Neural cell (in vitro differentiated cells): ENCODE measurements at regions not wholly inside any gene's neighbourhood (a gene's known extent, or its start where the extent isn't known, plus 50 kb on each side); places are given as distances from the start of the nearest gene placed in this dataset.

ENCODE experiments used
- H2AFZ ChIP-seq: fragments of 200-600, 300-800 bp; sonication (generic), shearing (Covaris generic); 2 replicates; pipeline ENCODE4 v1.6.0; 2014; ENCODE audit warnings: low read depth, mild to moderate bottlenecking, antibody characterized with exemption, low read length, moderate library complexity
- H3F3A ChIP-seq: fragments of 200-600 bp; shearing (Covaris generic); 2 replicates; pipeline ENCODE4 v1.6.1; 2016; ENCODE audit warnings: mild to moderate bottlenecking, moderate library complexity, mixed read lengths, antibody characterized with exemption, low read length; ENCODE audit not compliant: insufficient read depth, poor library complexity, severe bottlenecking
- H3K27ac ChIP-seq: fragments of 200-600, 300-800 bp; sonication (generic), shearing (Covaris generic); 2 replicates; pipeline ENCODE4 v1.5.1; 2014; ENCODE audit warnings: mild to moderate bottlenecking, low read length, moderate library complexity
- H3K27me3 ChIP-seq: fragments of 300-800, 200-600 bp; sonication (generic), shearing (Covaris generic); 2 replicates; pipeline ENCODE4 v1.6.0; 2014; ENCODE audit warnings: mild to moderate bottlenecking, low read depth, low read length, moderate library complexity; ENCODE audit not compliant: insufficient read depth
- H3K36me3 ChIP-seq: fragments of 300-800, 200-600 bp; sonication (generic), shearing (Covaris generic); 2 replicates; pipeline ENCODE4 v1.5.1; 2014; ENCODE audit warnings: mild to moderate bottlenecking, antibody characterized with exemption, low read length, moderate library complexity; ENCODE audit not compliant: insufficient read depth
- H3K4me2 ChIP-seq: fragments of 300-800, 200-600 bp; sonication (generic), shearing (Covaris generic); 2 replicates; pipeline ENCODE4 v1.6.0; 2014; ENCODE audit warnings: mild to moderate bottlenecking, low read length
- H3K4me3 ChIP-seq: fragments of 300-800, 200-600 bp; sonication (generic), shearing (Covaris generic); 2 replicates; pipeline ENCODE4 v1.5.1; 2014; ENCODE audit warnings: mild to moderate bottlenecking, low read length, moderate library complexity
- H3K79me2 ChIP-seq: fragments of 200-600 bp; shearing (Covaris generic); replicated peaks from 2 replicates; pipeline ENCODE4 v1.6.0; 2014; ENCODE audit warnings: mild to moderate bottlenecking, low read length, moderate library complexity; ENCODE audit not compliant: insufficient read depth
- H3K9ac ChIP-seq: fragments of 300-800, 200-600 bp; sonication (generic), shearing (Covaris generic); 2 replicates; pipeline ENCODE4 v1.6.1; 2016; ENCODE audit warnings: mild to moderate bottlenecking, low read length, mixed read lengths
- H3K9me2 ChIP-seq: fragments of 200-600 bp; shearing (Covaris generic); 2 replicates; pipeline ENCODE4 v1.6.1; 2016; ENCODE audit warnings: mild to moderate bottlenecking, low read length, mixed read lengths; ENCODE audit not compliant: insufficient read depth
- H3K9me3 ChIP-seq: fragments of 200-600, 300-800 bp; sonication (generic), shearing (Covaris generic); 2 replicates; pipeline ENCODE4 v1.6.1; 2016; ENCODE audit warnings: mild to moderate bottlenecking, mixed run types, low read length, moderate library complexity, mixed read lengths
- H4K20me1 ChIP-seq: fragments of 200-600 bp; shearing (Covaris generic); 2 replicates; pipeline ENCODE4 v1.6.1; 2016; ENCODE audit warnings: mild to moderate bottlenecking, mixed run types; ENCODE audit not compliant: insufficient read depth
- CTCF ChIP-seq: fragments of 450-650 bp; IDR thresholded peaks from 2 replicates; pipeline ENCODE4 v1.5.1; 2014; ENCODE audit warnings: antibody characterized with exemption, mild to moderate bottlenecking, moderate library complexity; ENCODE audit not compliant: poor library complexity, severe bottlenecking
- EP300 ChIP-seq: fragments of 450-650 bp; conservative IDR thresholded peaks from 2 replicates; pipeline ENCODE4 v1.6.1; 2014; ENCODE audit warnings: antibody characterized with exemption, mild to moderate bottlenecking, moderate library complexity; ENCODE audit not compliant: poor library complexity, severe bottlenecking
- EZH2 ChIP-seq: fragments of 200-600, 300-800 bp; shearing (Covaris generic), sonication (generic); IDR thresholded peaks from 2 replicates; pipeline ENCODE4 v1.6.1; 2014; ENCODE audit warnings: antibody characterized with exemption, low read length, borderline replicate concordance, mild to moderate bottlenecking; ENCODE audit not compliant: insufficient read depth, poor library complexity, severe bottlenecking
- MXI1 ChIP-seq: fragments of 450-650 bp; conservative IDR thresholded peaks from 2 replicates; pipeline ENCODE4 v1.6.1; 2014; ENCODE audit warnings: antibody characterized with exemption, mild to moderate bottlenecking; ENCODE audit not compliant: poor library complexity, severe bottlenecking
- POLR2AphosphoS5 ChIP-seq: IDR thresholded peaks from 2 replicates; pipeline ENCODE4 v1.6.1; 2012
- RAD21 ChIP-seq: fragments of 450-650 bp; conservative IDR thresholded peaks from 2 replicates; pipeline ENCODE4 v1.6.1; 2014; ENCODE audit warnings: antibody characterized with exemption, mild to moderate bottlenecking, moderate library complexity
- REST ChIP-seq: IDR thresholded peaks from 2 replicates; pipeline ENCODE4 v1.6.1; 2012; ENCODE audit warnings: borderline replicate concordance
- SMC3 ChIP-seq: fragments of 450-650 bp; conservative IDR thresholded peaks from 2 replicates; pipeline ENCODE4 v1.6.1; 2014; ENCODE audit warnings: antibody characterized with exemption, mild to moderate bottlenecking, moderate library complexity; ENCODE audit not compliant: poor library complexity
- TAF1 ChIP-seq: IDR thresholded peaks from 2 replicates; pipeline ENCODE4 v1.6.1; 2012; ENCODE audit warnings: low read depth

- Histone ChIP-seq H3K27ac (no peak overlapping the region), H3K79me2 (no peaks in the 10 kb centered on the region), H3K4me3 (no peak overlapping the region), H3F3A (no peaks in the 10 kb centered on the region), H3K27me3 (no peaks in the 10 kb centered on the region), H4K20me1 (no peaks in the 10 kb centered on the region), H2AFZ (no peak overlapping the region), H3K9ac (no peak overlapping the region), H3K9me3 (no peaks in the 10 kb centered on the region), H3K4me2 (no peak overlapping the region), H3K36me3 (no peaks in the 10 kb centered on the region), H3K9me2 (no peaks in the 10 kb centered on the region)
- TF ChIP-seq CTCF (no peak), RAD21 (no peak), MXI1 (no peak), SMC3 (no peak), REST (no peak), EP300 (no peak), POLR2AphosphoS5 (no peak), EZH2 (no peak)
Measured at GRCh38 chr9:38176251-38176650, 107.2 kb upstream of the SHB start.

GRCh38 chr9:38175423-38175822 lies 106.4 kb upstream of the SHB start:
- Histone ChIP-seq H4K20me1 (no peaks in the 10 kb centered on the region), H3K4me2 (no peak overlapping the region), H3K79me2 (no peaks in the 10 kb centered on the region), H3K9me3 (no peaks in the 10 kb centered on the region), H3K4me3 (no peak overlapping the region), H3F3A (no peaks in the 10 kb centered on the region), H3K36me3 (no peaks in the 10 kb centered on the region), H3K27ac (no peak overlapping the region), H2AFZ (no peak overlapping the region), H3K27me3 (no peaks in the 10 kb centered on the region), H3K9me2 (no peaks in the 10 kb centered on the region), H3K9ac (no peak overlapping the region)
- TF ChIP-seq TAF1: no peak
- no peak for TF ChIP-seq SMC3
- TF ChIP-seq EP300: no peak
- TF ChIP-seq RAD21: no peak
- TF ChIP-seq REST: no peak
- no peak for TF ChIP-seq EZH2
- no peak for TF ChIP-seq MXI1
- no peak for TF ChIP-seq CTCF
- TF ChIP-seq POLR2AphosphoS5: no peak
